PC-3 (cell line): ENCODE measurements at regions not wholly inside any gene's neighbourhood (a gene's known extent, or its start where the extent isn't known, plus 50 kb on each side); places are given as distances from the start of the nearest gene placed in this dataset.

Experiments
- CTCF ChIP-seq: fragments of 300-600 bp; sonication (generic); conservative IDR thresholded peaks from 2 replicates; pipeline ENCODE4 v1.5.1; 2017; ENCODE audit warnings: antibody characterized with exemption, low read depth, mild to moderate bottlenecking, low read length
- EZH2 ChIP-seq: fragments of 300-600 bp; sonication (generic); IDR thresholded peaks from one replicate; pipeline ENCODE4 v1.6.1; 2017; ENCODE audit warnings: antibody characterized with exemption, mild to moderate bottlenecking, low read length; ENCODE audit not compliant: unreplicated experiment

- TF ChIP-seq CTCF (no peak), EZH2 (no peak)
Measured at GRCh38 chr14:58697930-58698642, 60.3 kb downstream of the DACT1 start.
